ENCODE measurements at regions not wholly inside any gene's neighbourhood (a gene's known extent, or its start where the extent isn't known, plus 50 kb on each side); places are given as distances from the start of the nearest gene placed in this dataset.

DNA sequence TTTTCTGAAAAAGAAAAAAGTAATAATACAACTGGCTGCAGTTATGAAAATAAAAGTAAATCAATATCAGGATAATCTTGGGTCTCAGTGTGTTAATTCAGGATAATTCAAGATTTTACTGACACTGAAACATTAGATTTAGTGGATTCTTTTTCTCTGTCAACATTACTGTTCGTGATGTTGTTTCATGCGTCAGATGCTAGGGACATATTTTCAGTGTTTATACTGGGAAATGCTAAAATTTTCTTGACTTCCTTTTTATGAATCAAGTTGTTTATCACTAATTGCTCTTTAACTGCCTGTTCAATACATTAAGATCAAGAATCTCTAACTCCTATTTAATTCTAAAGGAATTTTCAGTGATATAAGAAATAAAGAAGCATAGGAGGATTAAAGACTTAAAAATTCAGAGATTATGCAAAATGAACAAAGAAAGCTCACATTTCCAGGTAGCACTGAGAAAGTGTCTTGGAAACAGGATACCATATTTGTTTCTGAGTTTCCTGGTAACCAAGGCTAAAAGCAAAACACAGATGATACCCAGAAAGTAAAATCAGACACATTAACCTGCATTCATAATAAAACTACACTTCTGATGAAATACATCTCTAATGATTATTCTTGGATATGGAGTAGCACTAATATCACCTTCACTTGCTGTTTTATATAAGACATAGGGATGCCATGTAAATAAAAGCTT is 174.0 kb downstream of the ARL4C start:
- TF ChIP-seq, protein P1, sequence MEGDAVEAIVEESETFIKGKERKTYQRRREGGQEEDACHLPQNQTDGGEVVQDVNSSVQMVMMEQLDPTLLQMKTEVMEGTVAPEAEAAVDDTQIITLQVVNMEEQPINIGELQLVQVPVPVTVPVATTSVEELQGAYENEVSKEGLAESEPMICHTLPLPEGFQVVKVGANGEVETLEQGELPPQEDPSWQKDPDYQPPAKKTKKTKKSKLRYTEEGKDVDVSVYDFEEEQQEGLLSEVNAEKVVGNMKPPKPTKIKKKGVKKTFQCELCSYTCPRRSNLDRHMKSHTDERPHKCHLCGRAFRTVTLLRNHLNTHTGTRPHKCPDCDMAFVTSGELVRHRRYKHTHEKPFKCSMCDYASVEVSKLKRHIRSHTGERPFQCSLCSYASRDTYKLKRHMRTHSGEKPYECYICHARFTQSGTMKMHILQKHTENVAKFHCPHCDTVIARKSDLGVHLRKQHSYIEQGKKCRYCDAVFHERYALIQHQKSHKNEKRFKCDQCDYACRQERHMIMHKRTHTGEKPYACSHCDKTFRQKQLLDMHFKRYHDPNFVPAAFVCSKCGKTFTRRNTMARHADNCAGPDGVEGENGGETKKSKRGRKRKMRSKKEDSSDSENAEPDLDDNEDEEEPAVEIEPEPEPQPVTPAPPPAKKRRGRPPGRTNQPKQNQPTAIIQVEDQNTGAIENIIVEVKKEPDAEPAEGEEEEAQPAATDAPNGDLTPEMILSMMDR (conservative IDR thresholded peaks at IDR 0.05; ENCODE audit: control insufficient read depth, insufficient read depth, low read depth, low read length), result no peak
- no peak overlapping the region for H3K4me3 ChIP-seq (ENCODE audit: control insufficient read depth, low read depth, low read length)
- no peak for DNase-seq (ENCODE audit: low read depth)

DNA sequence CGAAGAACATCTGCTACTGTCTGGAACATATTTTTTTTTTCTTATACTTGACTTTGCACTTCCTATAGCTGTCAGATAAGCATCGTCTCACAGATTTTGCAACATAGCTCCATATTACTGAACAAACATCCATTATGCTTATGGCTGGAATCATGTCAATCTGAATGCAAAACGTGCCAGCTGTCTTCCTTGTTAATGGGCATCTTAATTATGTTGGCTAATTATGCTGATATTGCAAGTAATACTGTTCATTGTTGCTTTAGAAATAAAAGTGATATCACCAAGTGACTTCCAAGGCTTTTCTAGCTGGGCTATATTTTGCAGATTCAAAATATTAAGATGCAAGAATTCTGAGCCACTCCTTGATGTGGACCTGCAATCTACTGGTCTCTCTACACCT is 176.8 kb downstream of the ARL4C start:
- H3K4me3 ChIP-seq (ENCODE audit: control insufficient read depth, low read depth, low read length), result no peak overlapping the region
- TF ChIP-seq, protein P1 (conservative IDR thresholded peaks at IDR 0.05; ENCODE audit: control insufficient read depth, insufficient read depth, low read depth, low read length), result no peak
- no peak for DNase-seq (ENCODE audit: low read depth)

DNA sequence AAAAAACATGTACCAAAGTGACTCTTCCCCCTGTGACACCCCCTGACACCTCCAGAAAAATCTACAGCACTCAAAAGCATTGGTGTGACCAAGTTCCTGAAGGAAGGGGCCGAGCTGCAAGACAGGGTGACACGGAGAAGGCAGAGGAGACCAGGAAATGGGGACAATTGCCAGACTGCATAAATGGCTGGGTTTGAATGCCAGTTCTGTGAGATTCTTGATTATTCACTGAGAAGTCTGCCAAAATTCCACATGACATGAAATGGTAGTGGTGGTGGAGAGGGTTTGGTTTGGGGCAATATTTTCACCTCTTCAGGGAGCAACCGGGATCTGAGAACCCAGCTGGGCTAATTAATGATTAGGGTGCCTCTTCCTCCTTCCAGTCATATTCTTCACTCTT is 178.5 kb downstream of the ARL4C start:
- no peak overlapping the region for H3K4me3 ChIP-seq (ENCODE audit: control insufficient read depth, low read depth, low read length)
- DNase-seq (ENCODE audit: low read depth), result no peak
- TF ChIP-seq, protein P1 (conservative IDR thresholded peaks at IDR 0.05; ENCODE audit: control insufficient read depth, insufficient read depth, low read depth, low read length), result no peak

DNA sequence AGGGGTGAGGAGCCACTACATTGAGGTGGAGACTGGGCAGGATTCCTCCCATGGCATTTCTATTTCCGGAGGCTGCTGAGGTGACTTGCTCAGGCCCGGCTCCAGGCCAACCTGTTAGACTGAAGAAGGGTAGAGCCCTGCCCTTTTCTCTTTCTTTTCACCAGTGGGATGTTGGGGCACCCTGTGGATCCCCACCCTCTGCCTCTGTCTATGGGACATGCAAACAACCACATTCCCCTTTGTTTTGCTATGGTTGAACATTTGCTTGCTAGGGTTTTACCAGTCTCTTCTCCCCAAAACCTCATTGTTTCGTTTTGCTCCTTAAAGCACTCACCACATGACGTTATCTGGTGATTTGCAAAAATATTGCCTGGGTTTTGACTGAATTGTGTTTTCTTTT is 183.3 kb downstream of the ARL4C start:
- no peak overlapping the region for H3K4me3 ChIP-seq (ENCODE audit: control insufficient read depth, low read depth, low read length)
- DNase-seq (ENCODE audit: low read depth), result no peak
- TF ChIP-seq, protein P1 (conservative IDR thresholded peaks at IDR 0.05; ENCODE audit: control insufficient read depth, insufficient read depth, low read depth, low read length), result no peak

DNA sequence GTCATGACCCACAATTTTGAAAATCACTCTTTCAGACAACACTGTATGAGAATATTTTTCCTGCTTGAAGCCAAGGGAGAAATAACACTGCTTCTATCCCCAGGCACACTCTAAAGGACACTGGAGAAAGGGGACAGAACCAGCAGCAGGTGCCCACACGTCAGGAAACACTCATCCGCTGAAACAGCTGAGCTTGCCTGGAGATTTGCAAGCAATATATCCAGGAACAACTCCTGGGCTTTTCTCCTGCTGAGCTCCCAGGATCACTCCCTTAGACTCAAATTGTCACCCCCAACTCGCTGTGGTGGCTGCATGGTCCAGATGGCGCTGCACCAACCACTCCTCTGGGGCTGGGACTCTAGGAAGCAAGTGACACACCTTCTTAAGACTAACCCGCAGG is 186.7 kb downstream of the ARL4C start:
- H3K4me3 ChIP-seq (ENCODE audit: control insufficient read depth, low read depth, low read length), result no peak overlapping the region
- no peak for DNase-seq (ENCODE audit: low read depth)
- TF ChIP-seq, protein P1 (conservative IDR thresholded peaks at IDR 0.05; ENCODE audit: control insufficient read depth, insufficient read depth, low read depth, low read length), result no peak

DNA sequence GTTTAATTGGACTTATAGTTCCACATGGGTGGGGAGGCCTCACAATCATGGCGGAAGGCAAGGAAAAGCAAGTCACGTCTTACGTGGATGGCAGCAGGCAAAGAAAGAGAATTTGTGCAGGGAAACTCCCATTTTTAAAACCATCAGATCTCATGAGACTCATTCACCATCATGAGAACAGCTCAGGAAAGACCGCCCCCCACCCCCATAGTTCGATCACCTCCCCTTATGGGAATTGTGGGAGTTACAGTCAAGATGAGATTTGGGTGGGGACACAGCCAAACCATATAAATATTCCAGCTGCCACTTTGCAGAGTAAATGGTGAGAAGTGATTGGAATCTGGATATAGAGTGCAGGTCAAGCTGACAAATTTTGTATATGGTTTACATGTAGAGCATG is 187.4 kb downstream of the ARL4C start:
- H3K4me3 ChIP-seq (ENCODE audit: control insufficient read depth, low read depth, low read length), result no peak overlapping the region
- TF ChIP-seq, protein P1 (conservative IDR thresholded peaks at IDR 0.05; ENCODE audit: control insufficient read depth, insufficient read depth, low read depth, low read length), result no peak
- DNase-seq (ENCODE audit: low read depth), result no peak

DNA sequence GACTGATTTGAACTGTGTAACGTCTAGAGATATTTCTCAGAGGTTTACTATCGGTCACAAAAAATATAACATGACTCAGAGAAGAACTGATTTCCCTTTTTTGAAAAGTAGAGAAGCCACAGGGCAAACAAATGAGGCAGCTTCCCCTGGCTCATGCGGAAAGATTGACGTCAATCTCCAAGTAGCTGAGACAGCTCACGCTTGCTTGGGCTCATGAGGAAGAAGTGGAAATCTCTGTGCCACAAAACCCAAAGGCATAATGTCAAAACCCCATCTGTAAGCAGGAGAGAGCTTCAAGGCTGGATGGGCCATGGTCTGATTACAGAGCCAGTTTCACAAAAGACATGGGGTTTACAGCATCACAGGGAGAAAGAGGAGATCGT is 188.1 kb downstream of the ARL4C start:
- DNase-seq (ENCODE audit: low read depth), result peak; percentile 54
- TF ChIP-seq, protein P1 (conservative IDR thresholded peaks at IDR 0.05; ENCODE audit: control insufficient read depth, insufficient read depth, low read depth, low read length), result no peak
- H3K4me3 ChIP-seq (ENCODE audit: control insufficient read depth, low read depth, low read length), result no peak overlapping the region

Data from fibroblast of mammary gland (primary cell).